ENCODE measurements at regions not wholly inside any gene's neighbourhood (a gene's known extent, or its start where the extent isn't known, plus 50 kb on each side); places are given as distances from the start of the nearest gene placed in this dataset.

DNA sequence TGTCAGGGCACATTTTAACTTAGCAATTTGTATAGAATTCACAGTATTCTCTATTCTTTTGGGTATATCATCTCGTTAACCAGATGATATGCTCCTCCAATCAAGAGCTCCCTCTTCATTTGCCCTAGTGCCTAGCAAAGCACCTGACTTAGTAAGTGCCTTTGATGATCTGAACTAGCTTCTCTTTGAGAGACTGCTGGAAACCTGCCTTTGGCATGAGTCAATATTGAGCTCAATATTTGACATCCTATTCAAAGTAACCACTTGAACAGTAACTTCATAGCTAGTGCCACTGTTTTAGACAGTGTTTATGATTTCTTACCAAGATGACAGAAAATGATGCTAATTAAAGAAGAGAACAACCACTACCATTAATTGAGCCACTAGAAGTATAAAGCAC lies 696.3 kb upstream of the UBE2E2 start:
- no peak for TF ChIP-seq EZH2 (IDR thresholded peaks at IDR 0.05; ENCODE audit: borderline replicate concordance, low read length)
- TF ChIP-seq, protein P1, sequence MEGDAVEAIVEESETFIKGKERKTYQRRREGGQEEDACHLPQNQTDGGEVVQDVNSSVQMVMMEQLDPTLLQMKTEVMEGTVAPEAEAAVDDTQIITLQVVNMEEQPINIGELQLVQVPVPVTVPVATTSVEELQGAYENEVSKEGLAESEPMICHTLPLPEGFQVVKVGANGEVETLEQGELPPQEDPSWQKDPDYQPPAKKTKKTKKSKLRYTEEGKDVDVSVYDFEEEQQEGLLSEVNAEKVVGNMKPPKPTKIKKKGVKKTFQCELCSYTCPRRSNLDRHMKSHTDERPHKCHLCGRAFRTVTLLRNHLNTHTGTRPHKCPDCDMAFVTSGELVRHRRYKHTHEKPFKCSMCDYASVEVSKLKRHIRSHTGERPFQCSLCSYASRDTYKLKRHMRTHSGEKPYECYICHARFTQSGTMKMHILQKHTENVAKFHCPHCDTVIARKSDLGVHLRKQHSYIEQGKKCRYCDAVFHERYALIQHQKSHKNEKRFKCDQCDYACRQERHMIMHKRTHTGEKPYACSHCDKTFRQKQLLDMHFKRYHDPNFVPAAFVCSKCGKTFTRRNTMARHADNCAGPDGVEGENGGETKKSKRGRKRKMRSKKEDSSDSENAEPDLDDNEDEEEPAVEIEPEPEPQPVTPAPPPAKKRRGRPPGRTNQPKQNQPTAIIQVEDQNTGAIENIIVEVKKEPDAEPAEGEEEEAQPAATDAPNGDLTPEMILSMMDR (IDR thresholded peaks at IDR 0.05; ENCODE audit: low read length): no peak
- Histone ChIP-seq H3K36me3 (ENCODE audit: insufficient read depth, low read length) (no peaks in the 10 kb centered on the region), H3K27me3 (ENCODE audit: insufficient read depth, low read length) (no peaks in the 10 kb centered on the region), H3K4me3 (ENCODE audit: low read depth, low read length, poor library complexity, severe bottlenecking) (no peak overlapping the region), H3K4me1 (ENCODE audit: insufficient read depth, low read length, severe bottlenecking) (no peaks in the 10 kb centered on the region), H3K9me3 (ENCODE audit: low read length) (no peaks in the 10 kb centered on the region), H4K20me1 (ENCODE audit: insufficient read depth, low read length) (no peaks in the 10 kb centered on the region), H3K27ac (ENCODE audit: low read depth, low read length, poor library complexity, severe bottlenecking) (no peak overlapping the region), H3K9me2 (ENCODE audit: low read depth, low read length) (no peaks in the 10 kb centered on the region), H3K4me2 (ENCODE audit: low read length) (no peak overlapping the region), H3K9ac (ENCODE audit: low read length) (no peak overlapping the region), H3F3A (ENCODE audit: insufficient read depth, low read length) (no peaks in the 10 kb centered on the region), H3K79me2 (ENCODE audit: insufficient read depth, low read length) (no peaks in the 10 kb centered on the region), H2AFZ (ENCODE audit: low read length) (no peak overlapping the region)

DNA sequence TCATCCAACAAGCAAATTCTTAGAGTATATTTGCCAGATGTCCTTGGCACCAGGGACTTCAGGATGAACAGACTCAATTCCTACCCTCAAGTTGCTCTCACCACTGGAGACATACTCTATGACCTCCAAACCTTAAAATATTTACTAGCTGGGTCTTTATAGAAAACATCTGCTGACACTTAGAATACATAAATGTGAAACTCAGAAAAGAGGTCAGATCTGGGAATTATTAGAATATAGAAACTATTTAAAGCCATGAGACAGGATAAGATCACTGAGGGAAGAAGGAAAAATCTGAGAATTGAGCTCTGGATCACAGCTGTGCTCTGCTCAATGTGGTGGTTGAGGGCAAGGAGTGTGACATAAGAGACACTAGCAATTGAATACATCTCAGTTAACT lies 695.4 kb upstream of the UBE2E2 start:
- no peaks in the 10 kb centered on the region for H3K27me3 ChIP-seq (ENCODE audit: insufficient read depth, low read length)
- H3K4me1 ChIP-seq (ENCODE audit: insufficient read depth, low read length, severe bottlenecking): no peaks in the 10 kb centered on the region
- no peak overlapping the region for H3K9ac ChIP-seq (ENCODE audit: low read length)
- H3K4me2 ChIP-seq (ENCODE audit: low read length): no peak overlapping the region
- no peaks in the 10 kb centered on the region for H3K9me2 ChIP-seq (ENCODE audit: low read depth, low read length)
- no peaks in the 10 kb centered on the region for H3F3A ChIP-seq (ENCODE audit: insufficient read depth, low read length)
- no peaks in the 10 kb centered on the region for H3K9me3 ChIP-seq (ENCODE audit: low read length)
- H3K79me2 ChIP-seq (ENCODE audit: insufficient read depth, low read length): no peaks in the 10 kb centered on the region
- no peaks in the 10 kb centered on the region for H4K20me1 ChIP-seq (ENCODE audit: insufficient read depth, low read length)
- no peak overlapping the region for H2AFZ ChIP-seq (ENCODE audit: low read length)
- TF ChIP-seq, protein P1 (IDR thresholded peaks at IDR 0.05; ENCODE audit: low read length): no peak
- no peak for TF ChIP-seq EZH2 (IDR thresholded peaks at IDR 0.05; ENCODE audit: borderline replicate concordance, low read length)
- no peak overlapping the region for H3K4me3 ChIP-seq (ENCODE audit: low read depth, low read length, poor library complexity, severe bottlenecking)
- H3K36me3 ChIP-seq (ENCODE audit: insufficient read depth, low read length): no peaks in the 10 kb centered on the region
- no peak overlapping the region for H3K27ac ChIP-seq (ENCODE audit: low read depth, low read length, poor library complexity, severe bottlenecking)

DNA sequence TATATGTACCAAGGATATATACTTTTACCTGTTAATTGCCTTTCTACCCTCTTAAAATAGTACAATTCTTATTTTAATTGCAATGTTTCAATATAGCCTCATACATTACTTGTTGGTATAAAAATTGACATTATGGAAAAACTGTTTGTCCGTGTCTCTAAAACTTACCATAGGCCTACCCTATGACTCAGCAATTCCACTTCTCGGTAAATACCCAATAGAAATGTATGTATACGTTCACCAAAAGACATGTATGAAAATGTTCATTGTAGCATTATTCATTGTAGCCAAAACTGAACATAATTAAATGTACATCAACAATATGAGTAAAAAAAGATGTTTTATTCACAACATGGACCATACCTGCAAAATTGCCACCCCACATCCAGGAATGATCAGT lies 679.2 kb upstream of the UBE2E2 start:
- Histone ChIP-seq H3K9ac (ENCODE audit: low read length) (no peak overlapping the region), H3K4me2 (ENCODE audit: low read length) (no peak overlapping the region), H3K9me3 (ENCODE audit: low read length) (no peaks in the 10 kb centered on the region), H3K27me3 (ENCODE audit: insufficient read depth, low read length) (no peaks in the 10 kb centered on the region), H3K27ac (ENCODE audit: low read depth, low read length, poor library complexity, severe bottlenecking) (no peak overlapping the region), H3K79me2 (ENCODE audit: insufficient read depth, low read length) (no peaks in the 10 kb centered on the region), H3K4me3 (ENCODE audit: low read depth, low read length, poor library complexity, severe bottlenecking) (no peak overlapping the region), H4K20me1 (ENCODE audit: insufficient read depth, low read length) (no peaks in the 10 kb centered on the region), H2AFZ (ENCODE audit: low read length) (no peak overlapping the region), H3F3A (ENCODE audit: insufficient read depth, low read length) (no peaks in the 10 kb centered on the region), H3K36me3 (ENCODE audit: insufficient read depth, low read length) (no peaks in the 10 kb centered on the region), H3K4me1 (ENCODE audit: insufficient read depth, low read length, severe bottlenecking) (no peaks in the 10 kb centered on the region), H3K9me2 (ENCODE audit: low read depth, low read length) (no peaks in the 10 kb centered on the region)
- TF ChIP-seq, protein P1 (IDR thresholded peaks at IDR 0.05; ENCODE audit: low read length): no peak
- no peak for TF ChIP-seq EZH2 (IDR thresholded peaks at IDR 0.05; ENCODE audit: borderline replicate concordance, low read length)
